NCI-H1930 (cell line): ENCODE measurements at regions not wholly inside any gene's neighbourhood (a gene's known extent, or its start where the extent isn't known, plus 50 kb on each side); places are given as distances from the start of the nearest gene placed in this dataset.

Experiments
- DNase-seq, 2 experiments: peaks; one replicate each; lab custom pipeline; 2025; lab: John Stamatoyannopoulos, UW

DNA sequence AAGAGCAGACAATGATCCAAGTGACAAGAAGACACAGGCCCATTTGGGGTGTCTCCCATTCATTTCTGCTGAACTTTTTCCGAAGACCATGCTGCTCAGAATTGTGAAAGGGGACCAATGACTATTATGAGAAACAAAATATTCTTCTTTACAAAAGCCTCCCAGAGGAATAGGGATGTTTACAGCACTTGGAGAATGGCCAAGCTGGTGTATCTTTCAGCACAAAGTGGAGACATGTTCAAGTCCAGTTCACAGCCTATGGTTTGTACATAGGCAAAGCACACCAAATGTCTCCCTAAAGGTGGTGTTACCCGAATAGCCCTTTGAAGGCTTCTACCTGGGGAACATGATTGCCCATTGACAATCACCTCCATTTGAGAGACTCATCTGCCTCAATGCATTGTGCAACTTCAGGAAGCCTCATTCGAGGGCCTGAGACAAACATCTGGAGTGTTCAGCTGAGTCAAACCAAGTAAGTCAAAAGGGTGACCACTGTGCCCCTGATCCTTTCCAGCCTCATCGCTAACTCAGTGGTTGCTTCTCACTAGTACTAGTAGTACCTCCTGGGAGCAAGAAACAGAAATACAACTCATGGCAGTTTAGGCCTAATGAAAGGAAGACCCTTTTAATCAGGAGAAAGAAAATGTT is 451.0 kb upstream of the MARCKS start:
- DNase-seq: no peak

DNA sequence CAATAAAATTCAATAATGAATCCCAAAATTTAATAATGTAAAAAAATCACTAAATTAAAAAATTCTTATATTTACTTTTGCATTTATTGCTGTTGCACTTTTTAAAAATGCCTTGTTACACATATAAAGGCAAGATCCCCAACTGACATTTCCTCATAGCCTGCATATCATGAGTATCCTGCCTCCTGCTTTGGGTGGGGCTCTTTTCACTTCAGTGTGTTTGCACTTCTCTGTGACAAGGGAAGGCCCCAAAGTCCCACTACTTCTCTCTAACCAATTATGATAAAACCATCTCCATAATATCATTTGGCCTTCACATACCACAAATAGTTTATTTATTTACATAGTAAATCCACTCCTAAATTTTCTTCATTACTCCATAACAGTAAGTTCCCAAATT is 446.1 kb upstream of the MARCKS start:
- DNase-seq: no peak

DNA sequence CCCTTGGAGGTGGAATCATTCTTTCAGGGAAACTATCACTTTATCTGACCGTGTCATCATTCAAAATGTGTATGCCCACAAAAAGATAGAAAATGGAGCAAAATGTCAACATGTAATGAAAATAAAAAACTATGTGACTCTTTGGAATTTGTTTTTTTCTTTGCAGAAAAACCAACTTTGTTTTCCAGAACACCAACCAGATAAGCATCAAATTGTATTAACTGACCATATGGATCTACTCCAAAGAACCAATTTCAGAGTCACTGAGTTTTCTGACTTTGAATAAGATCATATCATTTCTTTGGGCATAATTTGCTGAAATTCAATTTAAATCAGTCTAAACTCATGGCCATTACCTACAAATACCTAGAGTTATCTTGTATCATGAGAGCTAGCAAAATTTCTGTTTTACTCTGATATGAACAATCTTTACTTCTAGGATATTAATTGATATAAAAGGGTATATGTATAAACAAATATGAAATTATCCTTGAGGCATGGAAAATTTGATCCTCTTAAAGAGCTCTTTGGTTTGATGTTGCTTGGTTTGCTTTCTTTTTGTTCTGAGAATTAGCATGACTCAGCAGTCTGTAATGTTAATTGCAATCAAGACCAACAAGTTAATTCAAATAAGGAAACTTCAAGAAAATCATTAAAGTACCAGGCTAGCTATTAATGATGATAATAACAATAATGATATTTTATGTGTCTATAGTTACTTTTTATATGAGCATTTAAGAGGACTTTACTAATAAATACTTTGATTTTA is 444.4 kb upstream of the MARCKS start:
- DNase-seq: no peak

DNA sequence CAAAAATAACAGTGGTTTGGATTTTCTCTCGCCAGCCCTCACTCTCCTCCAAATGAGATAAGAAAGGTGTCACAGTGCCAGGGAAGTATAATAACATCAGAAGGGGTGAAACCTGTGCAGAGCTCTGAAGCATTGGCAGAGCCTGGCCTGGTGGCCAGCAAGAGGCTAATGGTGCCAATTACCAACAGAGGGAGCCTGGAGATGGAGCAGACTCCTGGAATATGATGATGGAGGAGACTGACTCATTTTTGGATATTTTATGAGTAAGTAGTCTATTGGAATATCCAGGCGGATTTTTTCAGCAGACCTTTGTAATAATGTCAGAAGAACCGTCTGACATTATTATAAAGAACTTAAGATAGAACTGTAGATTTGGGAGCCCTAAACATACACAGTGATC is 442.6 kb upstream of the MARCKS start:
- no peak for DNase-seq

DNA sequence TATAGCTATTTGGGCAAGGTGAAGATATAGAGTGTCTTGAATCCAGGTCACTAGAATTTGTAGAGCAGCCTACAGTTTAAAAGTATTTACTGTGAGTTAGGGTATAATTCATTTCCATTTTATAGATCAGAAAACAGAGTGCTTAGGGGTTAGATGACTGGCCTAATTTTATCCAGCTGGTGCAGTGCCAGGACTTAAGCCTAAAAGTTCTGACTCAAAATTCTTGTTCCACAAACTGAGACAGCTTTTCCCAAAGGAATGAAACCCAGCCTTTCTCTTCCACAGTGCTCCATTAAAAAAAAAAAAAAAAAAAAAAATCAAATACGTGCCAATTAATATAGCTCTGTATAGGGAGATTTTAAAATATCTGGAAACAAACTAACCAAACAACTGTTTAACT is 441.0 kb upstream of the MARCKS start:
- DNase-seq: no peak

DNA sequence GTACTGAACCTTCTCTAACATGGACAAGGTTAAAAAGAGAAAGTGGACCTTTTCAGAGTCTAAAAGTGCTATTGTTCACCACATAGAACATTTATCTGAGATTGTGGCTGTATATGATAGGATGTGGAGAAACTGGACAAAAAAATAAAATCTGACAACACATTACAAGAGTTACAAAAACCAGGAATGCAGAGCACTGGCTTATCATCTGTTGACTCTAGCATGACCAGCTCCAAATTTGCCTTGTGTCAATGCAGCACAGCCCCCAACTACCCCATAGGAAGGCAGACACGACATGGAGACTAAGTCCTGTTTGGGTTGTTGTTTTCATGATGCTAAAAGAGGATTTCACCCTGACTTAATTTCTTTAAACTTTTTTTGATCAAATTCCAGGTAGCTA is 436.9 kb upstream of the MARCKS start:
- DNase-seq: no peak

DNA sequence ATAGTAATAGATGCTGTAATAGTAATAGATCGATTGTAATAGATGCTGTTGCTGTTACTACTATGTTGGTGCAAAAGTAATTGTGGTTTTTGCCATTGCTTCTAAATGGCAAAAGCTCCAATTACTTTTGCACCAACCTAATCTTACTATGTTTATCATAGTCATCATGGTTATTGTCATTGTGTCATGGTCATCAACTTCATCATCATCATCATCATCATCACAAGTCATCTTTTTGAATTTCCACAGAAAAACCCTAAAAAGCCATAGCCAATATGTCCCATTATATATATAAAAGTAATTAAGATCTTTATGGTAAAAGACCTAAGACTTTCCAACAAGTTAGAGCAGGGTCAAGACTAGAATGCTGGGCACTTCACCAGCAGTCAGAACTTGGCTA is 435.1 kb upstream of the MARCKS start:
- DNase-seq: no peak

DNA sequence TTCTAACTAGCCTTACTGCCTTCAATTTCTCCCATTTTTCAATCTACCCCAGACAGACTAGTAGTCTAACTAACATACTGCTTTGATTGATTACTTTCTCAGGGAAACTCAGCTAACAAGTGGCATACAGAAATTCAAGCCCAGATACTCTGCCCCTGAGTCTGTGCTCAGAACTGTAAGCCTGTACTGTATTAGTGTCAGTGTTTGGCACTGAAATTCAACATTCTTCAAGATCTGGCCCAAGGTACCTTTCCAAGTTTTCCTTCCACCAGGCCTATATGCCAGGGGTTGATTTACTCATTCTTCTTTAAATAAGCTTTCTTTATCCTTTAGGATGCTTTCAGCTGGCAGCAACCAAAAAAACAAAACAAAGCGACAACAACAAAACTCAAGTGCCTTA is 433.2 kb upstream of the MARCKS start:
- no peak for DNase-seq

DNA sequence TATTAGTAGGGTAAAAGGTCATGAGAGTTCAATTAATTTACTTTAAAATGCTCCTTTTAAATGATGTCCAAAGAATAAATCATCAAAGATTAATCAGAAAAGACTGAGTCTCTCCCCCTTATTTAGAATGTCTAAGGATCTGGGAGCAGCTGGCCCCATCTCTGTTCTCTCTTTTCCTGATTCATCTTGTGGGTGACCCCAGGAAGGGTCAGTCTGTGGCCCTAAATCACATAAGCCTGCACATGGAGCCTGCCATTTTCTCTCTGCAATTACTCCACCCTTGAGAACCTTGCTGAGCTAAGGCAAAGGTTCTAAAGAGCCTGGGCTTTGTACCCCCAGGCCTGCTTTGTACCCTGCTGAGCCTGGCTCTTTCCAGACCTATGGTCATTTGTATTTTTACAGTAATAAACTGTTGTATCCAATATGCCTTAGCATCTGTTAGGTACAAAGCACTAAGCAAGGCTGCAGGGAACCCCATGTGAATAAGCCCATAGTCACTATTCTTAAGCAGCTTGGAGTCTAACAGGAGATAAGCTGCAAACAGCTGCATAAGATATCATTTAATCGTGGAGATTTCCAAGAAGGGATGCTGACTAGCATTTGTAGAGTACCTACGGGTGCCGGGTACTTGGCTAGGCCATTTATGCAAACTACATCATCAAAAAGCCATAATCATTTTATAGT is 431.0 kb upstream of the MARCKS start:
- DNase-seq: no peak

DNA sequence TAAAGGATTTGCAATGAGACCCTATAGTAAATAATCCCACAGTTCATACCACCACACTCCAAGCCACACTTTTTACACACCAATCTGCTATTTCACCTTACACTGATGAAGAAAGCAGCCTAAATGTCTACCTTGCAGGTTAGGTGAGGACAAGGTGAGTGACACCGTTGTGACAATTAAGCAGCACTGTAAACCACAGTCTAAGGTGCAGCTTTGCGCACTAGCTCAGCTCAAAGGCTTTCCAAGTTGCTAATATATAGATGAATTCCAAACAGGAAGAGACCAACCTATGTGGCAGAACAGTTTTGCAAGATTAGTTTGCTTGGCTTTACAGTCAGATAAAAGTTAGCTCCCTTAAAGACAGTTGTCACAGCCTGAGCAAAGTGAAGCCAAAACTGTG is 429.5 kb upstream of the MARCKS start:
- DNase-seq: no peak

DNA sequence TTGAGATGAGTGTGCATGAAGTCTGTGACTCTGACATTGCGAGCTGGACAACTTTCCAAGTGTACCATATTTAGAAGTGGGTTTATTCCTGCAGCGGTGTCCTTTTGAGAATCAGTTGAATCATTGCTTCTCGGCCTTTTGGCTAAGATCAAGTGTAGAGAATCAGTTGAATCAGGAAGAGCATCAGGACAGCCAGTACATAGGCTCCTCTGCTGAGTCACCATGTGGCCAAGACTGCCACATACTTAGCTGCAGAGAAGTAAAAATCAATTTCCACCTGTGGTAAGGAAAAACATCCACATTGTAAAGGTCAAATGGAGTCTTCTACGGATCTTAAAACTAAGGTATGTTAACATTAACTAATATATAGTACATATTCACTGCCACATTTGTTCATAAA is 428.4 kb upstream of the MARCKS start:
- no peak for DNase-seq

DNA sequence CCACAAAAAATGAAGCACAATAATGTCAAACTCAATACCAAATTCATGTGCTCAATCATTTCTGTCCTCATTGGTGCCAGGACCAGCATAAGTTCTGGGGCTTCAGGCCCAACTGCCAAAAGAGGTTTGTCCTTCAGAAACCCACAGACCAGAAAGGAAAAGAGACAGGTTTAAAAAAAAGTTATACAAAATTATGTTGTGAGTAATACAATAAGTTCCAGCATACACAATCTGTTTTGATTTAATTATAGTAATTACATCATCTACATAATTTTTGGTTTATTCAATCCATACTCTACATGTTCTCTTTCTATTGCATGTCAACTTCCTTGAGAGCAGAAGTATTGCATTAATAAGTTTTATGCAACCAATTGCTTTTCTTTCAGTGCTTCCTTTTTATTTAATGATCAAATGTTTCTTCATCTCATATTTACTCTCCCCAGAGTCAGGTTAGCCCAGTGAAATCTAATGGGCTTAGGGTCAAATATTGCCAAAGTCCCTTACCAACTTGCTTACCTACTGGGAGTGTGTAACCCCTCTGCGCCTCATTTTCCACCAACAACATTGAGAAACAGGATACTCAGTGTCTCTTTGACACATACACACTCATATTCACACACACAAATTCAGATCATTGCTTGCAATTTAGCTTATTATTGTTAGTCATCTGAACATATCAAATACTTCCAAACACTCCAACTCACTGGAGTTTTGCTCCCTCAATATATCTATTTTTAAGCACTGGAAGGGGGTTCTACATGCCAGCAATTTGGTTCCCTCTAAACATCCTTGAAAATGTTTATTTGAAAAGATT is 424.4 kb upstream of the MARCKS start:
- no peak for DNase-seq

DNA sequence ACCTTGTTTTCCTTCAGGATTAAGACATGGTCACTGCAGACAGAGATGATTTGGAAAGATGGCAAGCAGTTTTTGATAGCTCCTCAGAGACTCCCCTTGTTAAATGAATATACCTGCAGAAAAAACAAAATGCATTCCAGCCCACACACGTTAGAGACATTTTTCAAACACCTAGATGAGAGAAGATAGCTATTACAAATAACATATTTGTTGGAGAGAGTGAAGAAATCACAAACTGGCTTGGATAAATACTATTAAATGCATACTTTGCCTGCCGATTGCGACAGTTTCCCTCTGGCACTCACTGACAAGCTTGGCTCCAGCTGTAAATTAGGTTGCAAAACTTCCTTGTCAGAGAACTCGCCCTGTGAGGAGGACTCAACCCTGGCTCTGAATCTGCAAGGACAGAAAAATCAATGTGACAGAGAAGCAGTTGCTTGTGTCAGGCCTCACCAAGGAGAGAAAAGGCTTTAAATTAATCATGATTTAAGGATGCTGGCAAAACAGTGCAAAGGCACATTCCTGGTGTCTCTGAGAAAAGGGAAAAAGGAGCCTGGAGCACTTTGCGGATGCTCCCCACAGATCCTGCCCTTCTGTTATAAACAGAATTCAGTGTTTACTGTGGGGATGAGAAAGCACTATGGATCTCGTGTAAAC is 423.7 kb upstream of the MARCKS start:
- DNase-seq: no peak

DNA sequence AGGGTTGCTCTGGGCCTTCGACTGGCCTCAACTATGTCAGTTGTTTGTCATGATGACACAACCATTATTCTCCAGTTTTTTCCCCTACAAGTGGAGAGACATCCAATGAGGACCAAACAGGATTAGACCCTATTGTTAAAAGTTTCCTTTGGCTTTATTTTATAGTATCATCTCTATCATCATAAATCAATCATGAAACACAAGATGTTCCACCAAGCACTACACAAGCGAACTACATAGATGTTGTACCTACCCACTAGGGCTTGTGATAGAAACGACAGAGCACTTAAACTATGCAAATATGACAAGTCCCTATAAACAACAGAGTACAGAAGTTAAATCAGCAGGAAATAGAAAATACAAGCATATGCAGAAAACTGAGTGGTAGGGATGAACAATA is 422.5 kb upstream of the MARCKS start:
- no peak for DNase-seq

DNA sequence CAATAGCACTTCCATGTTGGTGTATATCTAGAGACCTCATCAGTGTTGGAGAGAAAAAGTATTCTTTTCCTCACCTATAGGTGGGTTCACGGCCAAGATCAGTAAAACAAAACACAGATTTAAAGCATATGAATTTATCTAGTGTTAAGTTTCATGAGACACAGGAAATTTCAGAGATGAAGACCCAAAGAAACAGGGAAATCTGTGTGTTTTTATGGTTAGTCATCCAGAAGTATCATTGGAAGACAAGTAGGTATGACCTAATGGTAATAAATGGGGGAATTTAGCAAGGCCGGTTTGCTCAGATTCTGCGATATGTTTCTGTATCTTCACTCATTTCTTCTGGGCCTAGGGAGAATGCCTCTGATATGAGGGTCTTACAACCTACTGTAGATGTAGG is 419.6 kb upstream of the MARCKS start:
- no peak for DNase-seq

DNA sequence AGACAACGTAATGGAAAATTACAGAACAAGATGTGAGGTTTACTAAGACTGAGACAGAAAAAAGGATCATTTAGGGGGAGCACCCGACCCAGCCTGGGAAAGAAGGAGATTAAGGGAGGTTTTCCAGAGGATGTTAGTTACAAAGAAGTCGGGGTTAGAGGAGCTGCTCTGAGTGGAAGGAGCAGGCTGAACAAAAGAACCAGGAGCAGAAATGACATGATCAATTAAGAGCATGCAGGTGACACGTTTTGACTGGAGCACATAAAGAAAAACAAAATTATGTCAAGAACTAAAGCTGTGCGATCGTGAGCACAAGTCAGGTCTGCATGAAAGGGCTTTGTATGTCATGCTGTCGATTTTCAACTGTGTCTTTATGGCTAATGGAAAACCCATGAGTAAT is 417.3 kb upstream of the MARCKS start:
- no peak for DNase-seq

DNA sequence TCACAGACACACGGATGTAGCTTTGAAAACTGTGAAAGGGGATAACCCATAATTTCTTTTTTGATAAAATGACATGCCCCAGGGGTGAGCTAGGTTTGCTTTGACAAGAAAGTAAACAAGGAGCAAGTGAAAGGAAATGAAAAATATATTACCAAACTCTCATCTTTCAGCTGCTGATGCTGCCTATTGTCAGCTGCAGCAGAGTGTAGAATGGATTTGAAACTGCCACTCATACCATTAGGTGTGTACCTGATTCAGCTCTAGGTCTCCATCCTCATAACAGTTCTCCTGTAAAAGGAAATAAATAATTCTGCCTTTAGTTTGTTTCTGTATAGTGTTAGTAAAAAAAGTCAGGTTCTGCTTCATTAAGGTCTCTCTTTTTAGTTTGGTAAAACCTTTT is 415.1 kb upstream of the MARCKS start:
- DNase-seq: peak in 1 of 2 experiments; percentile 7

DNA sequence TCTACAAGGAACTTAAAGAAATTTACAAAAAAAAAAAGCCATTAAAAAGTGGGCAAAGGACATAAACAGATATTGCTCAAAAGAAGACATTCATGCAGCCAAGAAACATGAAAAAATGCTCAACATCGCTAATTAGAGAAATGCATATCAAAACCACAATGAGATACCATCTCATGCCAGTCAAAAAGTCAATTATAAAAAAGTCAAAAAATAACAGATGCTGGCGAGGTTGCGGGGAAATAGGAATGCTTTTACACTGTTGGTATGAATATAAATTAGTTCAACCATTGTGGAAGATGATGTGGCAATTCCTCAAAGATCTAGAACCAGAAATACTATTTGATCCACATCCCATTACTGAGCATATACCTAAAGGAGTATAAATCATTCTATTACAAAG is 411.9 kb upstream of the MARCKS start:
- no peak for DNase-seq

DNA sequence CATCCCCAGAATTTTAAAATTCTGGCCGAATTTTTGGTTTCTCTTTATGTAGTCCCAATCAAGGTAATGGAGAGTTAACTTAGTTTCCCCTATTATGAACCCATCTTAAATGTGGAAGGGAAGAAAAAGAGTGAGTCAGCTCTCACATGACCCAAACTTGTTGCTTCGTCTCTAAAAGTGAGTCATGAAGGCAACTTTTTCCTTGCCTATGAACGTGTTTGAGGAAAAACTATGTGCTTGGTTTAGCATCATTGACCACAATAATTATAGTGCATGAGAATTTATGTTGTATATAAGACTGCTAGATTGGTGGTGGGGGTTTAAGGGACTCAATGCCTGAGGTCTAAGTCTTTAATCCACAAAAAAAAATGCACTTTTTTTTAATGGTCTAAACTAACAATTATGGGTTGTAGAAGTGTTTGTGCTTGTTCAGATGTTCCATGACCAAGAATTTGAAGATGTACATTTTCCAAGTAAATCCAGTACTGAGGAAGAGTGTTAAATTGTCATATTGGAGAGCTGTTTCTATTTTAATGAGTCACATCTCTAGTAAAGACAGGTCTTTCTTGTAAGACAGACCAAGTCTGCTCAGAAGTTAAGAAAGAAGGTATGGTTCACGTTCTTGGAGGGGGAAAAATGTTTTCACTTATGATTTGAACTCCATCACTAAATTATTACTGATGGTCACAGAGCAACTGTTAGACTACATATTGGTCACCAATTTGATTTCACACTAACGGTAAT is 409.9 kb upstream of the MARCKS start:
- DNase-seq: no peak

DNA sequence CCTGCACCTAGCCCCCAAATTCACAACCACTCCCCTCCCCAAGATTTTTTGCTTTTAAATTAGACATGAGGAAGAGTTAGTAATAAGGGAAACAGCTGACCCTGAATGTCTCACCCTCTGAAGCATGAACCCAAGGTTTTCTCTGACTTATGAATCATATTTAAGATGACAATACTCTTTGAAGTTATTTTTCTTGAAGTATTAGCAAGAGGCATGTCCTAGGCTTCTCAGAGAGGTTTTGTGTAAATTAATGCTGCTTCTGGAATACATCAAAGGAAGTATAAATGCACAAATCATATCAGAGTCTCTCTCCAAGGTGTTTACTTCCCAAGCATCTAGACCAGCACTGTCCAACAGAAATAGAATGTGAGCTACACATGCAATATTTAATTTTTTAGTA is 408.1 kb upstream of the MARCKS start:
- DNase-seq: no peak

DNA sequence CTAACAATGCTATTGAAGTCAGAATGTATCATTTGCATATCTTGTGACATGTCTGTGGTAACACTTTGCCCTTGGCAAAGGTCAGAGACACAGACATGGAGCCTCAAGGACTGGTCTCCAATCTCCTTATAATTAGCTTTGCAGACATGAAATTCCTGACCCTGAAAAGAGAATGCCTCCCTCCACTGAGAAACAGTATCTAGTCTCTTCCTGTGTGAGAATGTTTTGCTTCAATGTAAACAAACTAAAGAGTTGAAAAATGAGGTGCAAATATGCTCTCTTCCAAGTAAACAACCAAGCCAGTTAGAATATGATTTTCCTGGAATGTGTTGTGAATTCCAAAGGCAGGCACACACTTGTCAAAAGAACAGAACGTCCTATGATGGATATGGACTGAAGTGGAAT is 407.1 kb upstream of the MARCKS start:
- DNase-seq: no peak
